Inferior parietal cortex (tissue), 1 donor: ENCODE measurements at regions not wholly inside any gene's neighbourhood (a gene's known extent, or its start where the extent isn't known, plus 50 kb on each side); places are given as distances from the start of the nearest gene placed in this dataset.
"Not testable (repeated sequence)": the region's sequence is repeated elsewhere in the genome, so short reads cannot be mapped to it uniquely, and the experiment has no call there.

ENCODE experiments used
- DNase-seq: peaks from one replicate; pipeline ENCODE4 v3.0.0-alpha.2; 2016; ENCODE audit errors: extremely low spot score

DNA sequence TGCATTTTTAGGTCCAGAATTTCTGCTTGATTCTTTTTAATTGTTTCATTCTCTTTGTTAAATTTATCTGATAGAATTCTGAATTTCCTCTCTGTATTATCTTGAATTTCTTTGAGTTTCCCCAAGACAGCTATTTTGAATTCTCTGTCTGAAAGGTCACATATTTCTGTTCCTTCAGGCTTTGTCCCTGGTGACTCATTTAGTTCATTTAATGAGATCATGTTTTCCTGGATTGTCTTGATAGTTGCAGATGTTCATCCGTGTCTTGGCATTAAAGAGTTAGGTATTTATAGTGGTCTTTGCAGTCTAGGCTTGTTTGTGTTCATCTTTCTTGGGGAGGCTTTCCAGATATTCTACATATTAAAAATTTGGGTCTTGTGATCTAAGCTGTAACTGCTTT lies 694.8 kb upstream of the CCDC179 start:
- DNase-seq = no peak

DNA sequence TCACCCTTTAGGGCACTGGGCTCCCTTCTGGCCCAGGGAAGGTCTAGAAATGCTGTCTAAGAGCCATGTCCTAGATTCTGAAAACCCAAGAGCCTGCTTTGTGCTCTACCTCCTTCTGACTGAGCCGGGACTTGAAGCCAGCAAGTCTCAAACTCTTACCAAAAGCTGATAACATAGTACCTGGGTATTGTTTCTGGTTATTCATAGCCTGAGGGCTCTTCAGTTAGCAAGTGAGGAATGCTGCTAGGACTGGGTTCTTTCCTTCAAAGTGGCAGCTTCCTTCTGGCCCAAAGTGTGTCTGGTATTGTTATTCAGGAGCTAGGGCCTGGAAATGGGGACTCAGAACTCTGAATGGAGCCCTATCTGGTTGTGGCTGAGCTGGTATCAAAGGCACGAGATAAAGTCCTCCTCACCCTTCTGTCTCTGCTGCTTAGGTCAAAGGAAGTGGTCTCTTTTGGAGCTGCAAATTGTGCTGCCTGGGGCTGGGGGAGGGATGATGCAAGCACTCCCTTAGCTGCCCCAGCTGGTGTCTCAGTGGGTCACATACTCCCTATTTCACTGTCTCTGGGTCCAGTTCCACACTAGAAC lies 696.0 kb upstream of the CCDC179 start:
- DNase-seq = no peak

DNA sequence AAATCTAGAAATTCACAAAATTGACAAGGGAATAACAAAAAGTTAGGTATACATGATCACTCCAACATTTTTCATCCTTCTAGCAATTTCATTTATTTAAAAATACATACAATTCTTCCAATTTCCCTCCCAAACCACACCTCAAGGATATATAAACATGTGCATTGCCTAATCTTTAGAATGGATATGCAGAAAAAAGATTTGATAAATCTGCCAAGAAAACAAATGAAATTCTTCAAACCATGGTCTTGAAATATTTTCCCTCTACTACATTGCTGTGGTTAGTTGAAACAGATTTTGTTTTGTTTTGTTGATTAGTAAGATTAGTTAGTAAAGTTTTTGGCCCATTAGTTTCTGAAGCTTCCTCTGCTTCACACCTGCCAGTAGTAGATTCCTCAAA lies 703.3 kb upstream of the CCDC179 start:
- no peak for DNase-seq

DNA sequence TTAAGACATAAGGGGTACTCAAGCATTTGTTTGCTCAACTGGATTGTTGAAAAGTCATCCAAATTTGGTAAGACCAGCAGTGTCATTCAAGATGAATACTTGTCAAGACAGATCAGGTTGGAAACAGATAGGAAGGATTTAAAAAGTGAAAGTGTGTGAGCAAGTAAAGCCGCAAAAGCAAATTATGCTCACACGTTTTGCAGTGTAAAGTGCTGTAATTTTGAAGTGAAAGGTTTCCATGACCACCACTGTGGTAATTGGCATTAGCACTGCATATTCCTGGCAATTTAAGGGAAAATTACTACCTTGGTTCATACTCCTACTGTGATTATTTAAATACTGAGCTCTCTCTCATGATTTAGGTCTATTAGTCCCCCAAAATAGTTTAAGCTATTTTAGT lies 704.1 kb upstream of the CCDC179 start:
- no peak for DNase-seq

DNA sequence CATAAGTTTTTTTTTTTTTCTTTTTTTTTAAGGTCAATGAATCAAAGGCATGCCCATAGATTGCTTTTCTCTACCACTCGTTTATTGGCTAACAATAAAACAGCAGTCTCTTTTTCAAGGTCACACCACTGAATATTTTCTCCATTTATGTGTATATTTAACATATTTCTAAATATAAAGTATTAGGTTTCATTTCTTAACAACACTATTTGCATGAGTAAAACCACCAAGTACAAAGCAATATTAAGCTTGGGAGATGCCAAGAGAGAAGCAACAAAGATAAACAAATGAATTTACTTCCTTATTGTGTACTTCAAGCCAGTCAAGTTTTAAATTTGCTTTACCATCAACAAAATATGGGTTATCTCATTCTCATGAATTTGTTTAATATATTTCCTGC lies 708.9 kb upstream of the CCDC179 start:
- DNase-seq = no peak

DNA sequence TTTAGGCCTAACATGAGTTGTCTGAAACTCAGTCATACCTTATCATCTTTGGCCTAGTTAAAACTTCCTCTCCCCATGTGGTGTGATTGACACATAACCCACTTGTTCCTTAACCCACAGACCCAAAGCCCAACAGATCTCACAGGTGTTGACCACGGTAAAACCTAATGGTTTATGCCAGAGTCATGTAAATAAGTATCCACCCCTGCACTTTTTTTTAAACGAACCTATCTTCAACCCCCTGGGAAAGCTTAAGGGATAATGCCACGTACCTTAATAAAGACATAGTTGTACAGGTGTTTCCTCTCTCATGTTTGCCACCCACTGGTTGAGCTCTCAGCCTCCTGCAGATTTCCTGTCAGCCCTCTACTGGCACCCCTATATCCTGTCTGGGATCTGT lies 709.3 kb upstream of the CCDC179 start:
- DNase-seq = no peak

DNA sequence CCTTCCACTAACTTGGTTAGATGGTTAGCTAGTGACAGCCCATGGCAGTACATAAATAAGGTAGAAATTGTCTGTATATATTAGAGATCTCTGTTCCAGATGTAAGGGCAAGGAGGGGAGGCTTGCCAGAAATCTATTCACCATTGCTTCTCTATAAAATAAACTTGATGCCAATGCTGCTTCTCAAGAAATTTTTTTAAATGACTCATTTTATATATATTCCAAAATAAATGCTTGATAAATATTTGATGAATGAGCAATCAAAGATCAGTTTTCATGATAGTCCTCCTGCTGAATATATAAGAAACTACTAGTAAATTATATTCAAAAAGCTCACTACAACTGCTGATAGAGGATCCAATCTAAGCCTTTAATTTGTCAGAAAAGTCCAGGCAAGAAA lies 710.6 kb upstream of the CCDC179 start:
- DNase-seq = no peak

DNA sequence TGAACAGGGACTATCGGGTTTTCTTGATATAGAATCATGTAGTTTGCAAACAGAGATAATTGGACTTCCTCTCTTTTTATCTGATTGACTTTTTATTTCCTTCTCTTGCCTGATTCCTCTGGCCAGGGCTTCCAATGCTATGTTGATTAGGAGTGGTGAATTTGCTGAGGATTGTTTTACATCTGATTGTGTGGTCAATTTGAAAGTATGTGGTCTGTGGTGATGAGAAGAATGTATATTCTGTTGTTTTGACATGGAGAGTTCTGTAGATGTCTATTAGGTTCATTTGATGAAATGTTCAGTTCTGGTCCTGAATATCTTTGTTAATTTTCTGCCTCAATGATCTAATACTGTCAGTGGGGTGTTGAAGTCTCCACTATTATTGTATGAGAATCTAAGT lies 713.2 kb upstream of the CCDC179 start:
- DNase-seq = no peak

DNA sequence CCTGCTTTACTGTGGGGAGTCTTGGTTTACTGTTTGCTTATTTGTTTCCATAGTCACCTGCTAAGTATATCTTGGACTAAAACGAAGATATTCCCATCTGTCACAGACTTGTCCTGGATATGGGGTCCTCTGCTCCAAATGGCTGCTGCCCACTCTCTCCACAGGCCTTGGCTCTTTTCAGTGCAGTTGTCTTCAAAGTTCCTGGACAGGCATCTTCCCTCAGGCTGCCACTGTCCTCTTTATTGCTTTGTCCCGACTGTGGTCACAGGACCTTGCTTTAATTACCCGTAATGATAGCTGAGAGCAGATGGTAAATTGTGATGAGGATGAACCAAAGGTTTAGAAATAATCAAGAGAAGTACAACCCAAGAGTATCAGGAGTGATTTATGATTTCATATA lies 713.9 kb upstream of the CCDC179 start:
- no peak for DNase-seq

DNA sequence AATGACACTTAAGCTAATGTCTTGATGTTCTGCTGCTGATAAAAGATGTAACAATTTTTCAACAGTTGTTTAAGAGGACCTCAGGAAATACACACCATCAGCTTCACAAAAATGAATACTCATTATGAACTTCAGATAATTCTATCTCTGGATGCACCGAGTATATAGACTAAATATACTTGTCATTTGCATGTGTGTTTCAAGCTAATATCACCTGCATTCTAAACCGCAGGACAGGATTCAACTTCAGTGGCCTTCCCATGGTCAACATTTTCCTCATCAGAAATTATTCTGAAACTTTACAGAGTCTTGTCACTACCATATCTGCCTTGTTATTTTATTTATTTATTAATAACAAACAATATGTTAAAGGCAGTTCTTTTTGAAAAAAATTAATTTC lies 717.0 kb upstream of the CCDC179 start:
- DNase-seq = no peak

DNA sequence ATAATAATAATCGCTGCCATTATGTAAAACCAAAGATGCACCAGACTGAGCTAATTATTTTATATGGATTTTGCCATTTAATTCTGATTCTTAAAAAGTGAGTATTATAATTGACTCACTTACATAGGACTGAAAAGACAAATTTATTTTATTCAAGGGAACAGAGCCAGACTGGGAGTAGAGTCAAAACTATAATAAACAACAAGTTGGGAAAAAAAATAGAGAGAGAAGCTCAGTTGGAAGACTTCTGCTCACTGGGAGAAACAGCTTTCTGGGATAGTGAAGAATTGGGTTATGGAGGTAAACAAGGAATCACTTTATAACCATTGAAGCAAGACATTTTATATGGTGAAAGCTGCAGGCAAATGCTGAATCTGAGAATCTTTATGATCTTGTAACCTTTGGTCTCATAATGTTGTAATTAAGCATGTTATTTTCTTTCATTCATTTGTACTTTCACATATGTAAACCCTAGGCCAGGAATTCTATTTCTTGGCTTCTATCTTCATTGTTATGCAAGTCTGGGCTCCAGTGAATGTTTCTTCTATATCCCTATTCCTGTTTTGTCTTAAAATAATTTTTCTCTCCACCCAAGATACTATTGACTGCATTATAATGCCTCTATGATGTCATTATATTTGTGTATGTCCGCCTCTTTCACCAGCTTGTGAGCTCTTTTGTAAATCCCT lies 725.3 kb upstream of the CCDC179 start:
- no peak for DNase-seq

DNA sequence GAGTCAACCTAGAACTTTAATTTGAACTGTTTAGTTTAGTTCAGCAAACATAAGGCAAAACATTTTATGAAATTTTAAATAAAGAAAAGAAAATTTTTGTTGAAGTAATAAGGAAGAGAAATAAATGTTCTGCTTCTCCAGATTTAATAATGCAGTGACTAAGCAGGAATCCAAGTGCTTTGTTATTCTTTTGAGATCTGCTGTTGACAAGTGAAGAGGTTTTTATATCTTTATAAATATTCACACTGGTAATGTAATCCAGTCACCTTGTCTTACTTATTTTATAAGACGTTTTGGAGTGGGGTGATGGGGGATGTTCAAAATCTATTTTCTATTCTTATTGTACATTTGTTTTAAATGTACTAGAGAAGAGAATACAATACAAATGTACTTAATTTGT lies 725.9 kb upstream of the CCDC179 start:
- DNase-seq = no peak

DNA sequence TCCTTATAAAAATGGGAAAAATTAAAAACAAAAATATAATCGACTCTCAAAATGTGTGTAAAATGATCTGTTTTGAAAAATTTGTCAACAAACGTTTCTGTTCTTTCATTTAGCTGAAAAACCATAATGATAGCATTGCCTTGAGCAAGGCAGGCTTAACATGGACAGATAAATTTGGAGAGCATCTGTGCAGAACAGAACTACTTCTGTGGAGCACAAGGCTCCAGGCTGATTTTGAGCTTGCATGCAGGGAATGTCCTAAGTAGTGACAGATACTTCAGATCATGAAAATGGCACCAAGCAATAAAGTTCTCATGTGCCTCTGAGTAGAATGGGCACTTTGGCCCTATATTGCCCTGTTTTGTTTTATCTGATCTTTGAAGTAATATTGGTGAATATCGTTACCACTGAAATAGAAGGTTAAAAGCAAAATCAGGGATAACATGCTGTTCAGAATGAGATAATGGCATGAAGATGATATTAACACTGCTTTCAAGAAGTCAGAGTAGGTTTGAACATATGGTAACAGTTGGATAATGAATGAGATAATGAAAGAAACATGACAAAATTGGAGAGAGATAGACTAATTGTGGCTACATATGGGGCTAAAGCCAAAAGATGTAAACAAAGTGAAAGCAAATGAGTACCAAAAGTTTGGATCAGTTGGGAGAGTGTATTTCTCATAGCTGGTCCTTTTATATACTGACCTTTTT lies 730.5 kb upstream of the CCDC179 start:
- no peak for DNase-seq

DNA sequence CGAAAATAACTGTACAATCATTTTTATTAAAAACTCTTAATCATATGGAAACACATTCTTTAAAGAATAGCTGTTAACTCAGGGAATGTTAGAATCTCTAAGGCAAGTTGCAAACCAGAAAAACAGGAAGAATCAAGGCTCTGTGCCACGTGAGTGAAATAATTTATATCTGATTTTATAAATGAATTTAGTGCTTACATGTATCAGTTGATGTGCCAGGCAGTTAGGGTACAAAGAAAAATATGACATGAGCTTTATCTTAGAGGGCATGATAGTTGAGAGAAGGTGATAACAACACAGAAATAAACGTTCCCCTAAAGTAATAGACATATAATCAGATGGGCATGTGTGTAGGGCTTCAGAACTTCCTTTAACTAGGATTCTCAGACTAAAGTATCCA lies 734.5 kb upstream of the CCDC179 start:
- DNase-seq = no peak

DNA sequence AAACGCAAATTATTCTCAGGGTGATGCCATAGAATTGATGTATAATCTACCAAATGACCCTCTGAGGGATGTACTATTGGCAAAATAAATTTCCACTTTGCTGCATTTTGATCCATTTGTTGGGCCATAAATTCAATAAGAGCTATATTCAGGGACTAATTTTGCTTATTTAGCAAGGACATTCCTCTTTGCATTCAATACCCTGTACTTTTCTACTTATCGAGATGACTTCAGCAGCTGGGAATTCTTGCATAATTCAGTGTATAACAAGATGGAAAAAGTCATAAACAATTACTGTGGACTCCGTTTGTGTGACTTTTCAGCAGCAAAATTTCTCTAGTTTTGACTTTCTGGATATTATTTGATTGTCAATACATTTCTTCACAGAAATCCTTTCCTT lies 744.7 kb upstream of the CCDC179 start:
- DNase-seq = no peak

DNA sequence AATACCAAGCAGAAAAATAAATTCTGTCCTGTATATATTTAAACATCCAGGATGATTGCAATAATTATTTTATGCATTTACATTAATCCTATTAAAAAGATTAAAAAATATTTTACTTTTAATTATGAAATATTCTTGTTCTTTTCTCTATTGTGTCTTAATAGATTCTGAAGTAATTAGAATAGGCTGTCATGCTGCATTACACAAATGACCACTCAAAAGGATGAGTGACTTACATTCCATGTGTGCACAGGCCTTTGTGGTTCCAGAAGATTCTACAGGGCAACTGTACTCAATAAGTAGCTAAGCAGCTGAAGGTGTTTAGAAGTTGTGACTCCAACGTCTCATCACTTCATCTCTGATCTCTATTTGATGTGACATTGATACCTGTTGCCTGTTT lies 745.9 kb upstream of the CCDC179 start:
- DNase-seq = no peak

DNA sequence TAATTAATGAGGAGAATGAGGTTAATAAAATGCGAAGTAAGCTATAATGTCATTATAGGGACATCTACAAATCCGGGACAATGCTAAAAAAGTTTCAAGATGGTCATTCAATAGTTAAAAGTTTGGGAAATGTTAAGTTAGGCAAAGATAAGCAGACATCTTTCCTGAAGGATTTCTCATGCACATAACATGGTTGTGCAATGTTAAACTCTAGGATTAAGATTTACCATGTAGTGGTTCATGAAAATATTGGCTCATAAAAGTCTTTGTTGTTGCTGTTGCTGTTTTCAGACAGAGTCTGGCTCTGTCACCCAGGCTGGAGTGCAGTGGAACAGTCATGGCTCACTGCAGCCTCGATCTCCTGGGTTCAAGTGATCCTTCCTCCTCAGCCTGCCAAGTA lies 751.5 kb upstream of the CCDC179 start:
- DNase-seq = no peak

DNA sequence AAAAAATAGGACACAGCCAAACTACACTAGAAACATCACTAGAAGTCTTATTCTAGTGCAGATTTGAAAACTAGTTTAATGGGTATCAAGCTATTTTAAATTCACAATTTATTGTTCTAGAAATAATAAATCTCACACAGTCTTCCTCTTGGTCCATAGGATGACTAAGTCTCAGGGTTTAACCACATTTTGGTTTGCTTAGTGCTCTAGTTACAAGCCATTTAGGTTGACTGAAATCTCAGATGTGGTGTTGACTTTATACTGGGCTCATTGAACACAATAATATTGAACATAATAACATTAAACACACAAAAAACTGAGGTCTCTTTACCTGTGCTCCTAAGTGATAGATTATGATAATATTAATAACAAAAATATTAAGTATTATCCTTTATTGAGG lies 760.3 kb upstream of the CCDC179 start:
- no peak for DNase-seq

DNA sequence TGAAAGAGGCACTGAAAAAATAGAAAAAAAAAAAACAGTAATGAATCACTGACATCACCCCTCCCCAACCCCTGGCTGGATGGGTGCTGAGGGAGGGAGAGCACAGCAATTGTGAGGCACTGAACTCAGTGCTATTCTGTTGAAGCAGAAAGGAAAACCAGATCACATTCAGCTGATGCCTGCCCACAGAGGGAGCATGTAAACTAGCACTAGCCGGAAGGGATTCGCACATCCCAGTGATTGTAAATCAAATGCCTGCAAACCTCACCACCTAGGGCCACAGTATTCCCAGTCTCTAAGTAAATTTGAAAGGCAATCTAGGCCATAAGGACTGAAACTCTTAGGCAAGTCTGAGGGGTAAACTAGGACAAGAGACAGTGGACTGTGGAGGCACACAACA lies 772.0 kb upstream of the CCDC179 start:
- DNase-seq = no peak

DNA sequence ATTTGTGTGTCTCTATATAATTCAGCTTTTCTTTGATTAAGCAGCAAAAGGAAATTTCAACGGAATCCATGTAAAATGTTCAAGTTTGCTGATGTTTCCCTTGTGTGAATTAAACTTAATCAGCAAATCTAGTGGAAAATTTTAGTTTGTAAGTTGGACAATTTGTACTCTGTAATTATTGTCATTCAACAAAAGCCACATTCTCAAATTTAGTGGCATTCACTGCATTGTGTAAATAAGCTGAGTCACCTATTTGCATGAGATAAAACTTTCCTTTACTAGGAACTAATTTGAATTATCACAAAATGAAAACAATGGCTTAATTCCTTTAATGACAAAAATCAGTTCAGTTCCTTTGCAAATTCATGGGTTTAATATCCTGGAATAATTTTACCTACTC lies 784.2 kb upstream of the CCDC179 start:
- DNase-seq = no peak

DNA sequence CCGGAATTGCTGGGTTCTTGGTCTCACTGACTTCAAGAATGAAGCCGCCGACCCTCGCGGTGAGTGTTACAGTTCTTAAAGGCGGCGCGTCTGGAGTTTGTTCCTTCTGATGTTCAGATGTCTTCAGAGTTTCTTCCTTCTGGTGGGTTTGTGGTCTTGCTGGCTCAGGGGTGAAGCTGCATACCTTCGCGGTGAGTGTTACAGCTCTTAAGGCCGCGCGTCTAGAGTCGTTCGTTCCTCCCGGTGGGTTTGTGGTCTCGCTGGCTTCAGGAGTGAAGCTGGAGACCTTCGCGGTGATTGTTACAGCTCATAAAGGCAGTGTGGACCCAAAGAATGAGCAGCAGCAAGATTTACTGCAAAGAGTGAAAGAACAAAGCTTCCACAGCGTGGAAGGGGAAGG lies 792.1 kb upstream of the CCDC179 start:
- DNase-seq = not testable (repeated sequence)

DNA sequence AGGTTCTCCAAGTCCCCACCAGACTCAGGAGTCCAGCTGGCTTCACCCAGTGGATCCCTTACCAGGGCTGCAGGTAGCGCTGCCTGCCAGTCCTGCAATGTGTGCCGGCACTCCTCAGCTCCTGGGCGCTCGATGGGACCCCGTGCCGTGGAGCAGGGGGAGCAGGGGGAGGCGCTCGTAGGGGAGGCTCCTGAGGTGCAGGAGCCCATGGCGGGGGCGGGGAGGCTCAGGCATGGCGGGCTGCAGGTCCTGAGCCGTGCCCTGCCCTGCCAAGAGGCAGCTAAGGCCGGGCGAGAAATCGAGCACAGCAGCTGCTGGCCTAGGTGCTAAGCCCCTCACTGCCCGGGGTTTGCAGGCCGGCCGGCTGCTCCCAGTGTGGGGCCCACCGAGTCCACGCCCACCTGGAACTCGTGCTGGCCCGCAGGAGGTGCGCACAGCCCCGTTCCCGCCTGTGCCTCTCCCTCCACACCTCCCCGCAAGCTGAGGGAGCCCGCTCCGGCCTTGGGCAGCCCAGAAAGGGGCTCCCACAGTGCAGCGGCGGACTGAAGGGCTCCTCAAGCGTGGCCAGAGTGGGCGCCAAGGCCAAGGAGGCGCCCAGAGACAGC lies 792.9 kb upstream of the CCDC179 start:
- DNase-seq = no peak

DNA sequence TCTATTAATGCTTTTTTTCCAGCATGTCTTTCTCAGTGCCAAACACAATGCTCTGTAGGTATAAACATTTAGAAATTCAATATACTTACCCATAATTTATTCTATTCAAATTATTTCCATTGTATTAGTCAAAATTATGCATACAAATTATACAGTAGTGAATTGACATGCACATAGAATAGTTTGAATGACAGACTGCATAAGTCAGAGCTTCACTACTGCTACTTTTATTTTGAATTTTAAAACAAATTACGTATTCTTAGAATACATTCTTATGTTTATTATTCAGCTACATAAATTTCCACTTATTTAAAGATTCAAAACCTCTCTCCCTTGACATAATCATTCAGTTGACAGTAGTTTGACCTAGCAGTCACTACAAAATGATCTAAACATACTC lies 808.0 kb upstream of the CCDC179 start:
- DNase-seq = no peak
